DOHH2 (cell line): ENCODE measurements at regions not wholly inside any gene's neighbourhood (a gene's known extent, or its start where the extent isn't known, plus 50 kb on each side); places are given as distances from the start of the nearest gene placed in this dataset.

Experiments
- EZH2phosphoT487 ChIP-seq: fragments of 200-600 bp; sonication (generic); IDR thresholded peaks from 2 replicates; pipeline ENCODE4 v1.6.1; 2017; ENCODE audit warnings: borderline replicate concordance, mild to moderate bottlenecking, antibody characterized with exemption, low read length, moderate library complexity, mixed read lengths
- TF ChIP-seq, protein P1 (sequence below): fragments of 200-600 bp; sonication (generic); IDR thresholded peaks from one replicate; pipeline ENCODE4 v1.5.1; 2014; ENCODE audit warnings: antibody characterized with exemption, mild to moderate bottlenecking, low read depth, low read length; ENCODE audit not compliant: poor library complexity, severe bottlenecking

DNA sequence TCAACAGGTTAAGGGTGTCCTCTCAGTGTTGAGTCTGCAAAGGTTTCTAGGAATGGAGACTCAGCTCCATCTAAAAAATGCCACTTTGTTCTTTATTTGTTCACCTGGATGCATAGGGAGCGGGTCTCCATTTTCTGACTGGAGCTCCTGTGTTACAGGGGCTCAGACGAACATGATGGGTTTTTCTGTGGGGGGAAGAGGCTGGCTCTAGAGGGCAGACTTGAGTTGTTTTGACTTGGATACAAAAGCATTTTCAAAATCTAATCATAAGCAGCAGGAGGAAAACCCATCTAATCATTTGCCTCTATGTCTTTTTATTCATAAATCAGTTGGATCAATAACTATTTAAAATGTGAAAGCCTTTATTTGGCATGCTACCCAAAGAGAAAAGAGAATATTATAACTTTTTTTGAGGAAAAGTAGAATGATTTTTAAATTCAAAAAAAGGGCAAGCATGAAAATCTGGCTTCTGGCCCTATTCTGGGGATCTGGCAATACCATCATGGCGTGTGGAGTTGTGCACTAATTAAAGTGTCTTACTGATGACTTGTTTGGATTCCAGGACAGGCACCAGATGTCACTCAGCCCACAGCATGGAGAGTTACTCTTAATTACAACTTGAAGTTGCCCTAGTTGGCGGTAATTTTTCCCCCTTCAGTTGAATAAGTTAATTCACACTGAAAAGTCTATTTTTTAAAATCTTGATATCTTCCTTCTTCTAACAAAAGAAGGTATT is 594.9 kb downstream of the REEP3 start:
- TF ChIP-seq, protein P1, sequence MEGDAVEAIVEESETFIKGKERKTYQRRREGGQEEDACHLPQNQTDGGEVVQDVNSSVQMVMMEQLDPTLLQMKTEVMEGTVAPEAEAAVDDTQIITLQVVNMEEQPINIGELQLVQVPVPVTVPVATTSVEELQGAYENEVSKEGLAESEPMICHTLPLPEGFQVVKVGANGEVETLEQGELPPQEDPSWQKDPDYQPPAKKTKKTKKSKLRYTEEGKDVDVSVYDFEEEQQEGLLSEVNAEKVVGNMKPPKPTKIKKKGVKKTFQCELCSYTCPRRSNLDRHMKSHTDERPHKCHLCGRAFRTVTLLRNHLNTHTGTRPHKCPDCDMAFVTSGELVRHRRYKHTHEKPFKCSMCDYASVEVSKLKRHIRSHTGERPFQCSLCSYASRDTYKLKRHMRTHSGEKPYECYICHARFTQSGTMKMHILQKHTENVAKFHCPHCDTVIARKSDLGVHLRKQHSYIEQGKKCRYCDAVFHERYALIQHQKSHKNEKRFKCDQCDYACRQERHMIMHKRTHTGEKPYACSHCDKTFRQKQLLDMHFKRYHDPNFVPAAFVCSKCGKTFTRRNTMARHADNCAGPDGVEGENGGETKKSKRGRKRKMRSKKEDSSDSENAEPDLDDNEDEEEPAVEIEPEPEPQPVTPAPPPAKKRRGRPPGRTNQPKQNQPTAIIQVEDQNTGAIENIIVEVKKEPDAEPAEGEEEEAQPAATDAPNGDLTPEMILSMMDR = peak; percentile 56
- TF ChIP-seq EZH2phosphoT487 = no peak
